ENCODE measurements at regions not wholly inside any gene's neighbourhood (a gene's known extent, or its start where the extent isn't known, plus 50 kb on each side); places are given as distances from the start of the nearest gene placed in this dataset.

DNA sequence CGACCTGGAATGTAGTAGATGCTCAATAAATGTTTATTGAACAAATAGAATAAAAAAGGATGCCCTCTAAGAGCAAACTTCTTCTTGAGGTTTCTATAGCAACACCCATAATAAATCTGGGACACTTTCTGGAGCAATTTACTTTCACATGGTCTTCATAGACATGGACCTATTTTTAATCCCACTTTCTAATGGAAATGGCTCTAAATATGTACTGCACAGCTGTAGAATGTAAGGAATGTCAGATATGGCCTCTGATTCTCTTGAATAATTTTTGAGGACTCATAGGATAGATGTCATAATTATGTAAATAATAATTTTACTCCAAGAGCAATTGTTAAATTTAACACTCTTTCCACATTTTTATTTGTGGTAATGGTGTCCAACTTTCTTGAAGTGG lies 133.5 kb upstream of the DAAM1 start:
- TF ChIP-seq POLR2AphosphoS5 (IDR thresholded peaks at IDR 0.05; ENCODE audit: low read depth, low read length) (no peak), POLR2A (IDR thresholded peaks at IDR 0.05; ENCODE audit: low read depth, low read length) (no peak)
